SK-N-SH treated with all-trans-retinoic acid at 6 μM for 48 hours (cell line): ENCODE measurements at regions not wholly inside any gene's neighbourhood (a gene's known extent, or its start where the extent isn't known, plus 50 kb on each side); places are given as distances from the start of the nearest gene placed in this dataset.

ENCODE experiments used
- ATAC-seq: fragments of 200-7000 bp; cut with Tn5 transposase; 3 replicates; pipeline ENCODE4 v1.9.1; 2020; ENCODE audit warnings: mild to moderate bottlenecking, moderate library complexity
- BACH2 ChIP-seq: fragments of 250-450 bp; sonication (Bioruptor Pico); IDR thresholded peaks from 2 replicates; pipeline ENCODE4 v1.9.0; 2021; ENCODE audit warnings: mild to moderate bottlenecking, borderline replicate concordance
- CSDC2 ChIP-seq: fragments of 250-450 bp; sonication (Bioruptor Pico); IDR thresholded peaks from 2 replicates; pipeline ENCODE4 v1.5.0; 2020; ENCODE audit warnings: mild to moderate bottlenecking, moderate library complexity
- ESRRG ChIP-seq: fragments of 250-450 bp; sonication (Bioruptor Pico); IDR thresholded peaks from 2 replicates; pipeline ENCODE4 v1.6.1; 2021; ENCODE audit warnings: mild to moderate bottlenecking
- GLIS3 ChIP-seq: fragments of 250-450 bp; sonication (Bioruptor Pico); IDR thresholded peaks from 2 replicates; pipeline ENCODE4 v1.5.0; 2020; ENCODE audit warnings: mild to moderate bottlenecking, moderate library complexity
- ISL1 ChIP-seq: fragments of 250-450 bp; sonication (Bioruptor Pico); IDR thresholded peaks from 2 replicates; pipeline ENCODE4 v2.1.2; 2022; ENCODE audit warnings: mild to moderate bottlenecking, moderate library complexity
- OSR1 ChIP-seq: fragments of 250-450 bp; sonication (Bioruptor Pico); IDR thresholded peaks from 2 replicates; pipeline ENCODE4 v1.8.0; 2022; ENCODE audit warnings: moderate library complexity, mild to moderate bottlenecking, inconsistent platforms
- PATZ1 ChIP-seq: fragments of 250-450 bp; sonication (Bioruptor Pico); IDR thresholded peaks from 2 replicates; pipeline ENCODE4 v1.8.0; 2020; ENCODE audit warnings: mild to moderate bottlenecking, moderate library complexity, borderline replicate concordance
- POU6F1 ChIP-seq: fragments of 250-450 bp; sonication (Bioruptor Pico); IDR thresholded peaks from 2 replicates; pipeline ENCODE4 v1.8.0; 2021; ENCODE audit warnings: low read depth, mild to moderate bottlenecking, moderate library complexity, borderline replicate concordance
- PPARA ChIP-seq: fragments of 250-450 bp; sonication (Bioruptor Pico); IDR thresholded peaks from 2 replicates; pipeline ENCODE4 v1.5.0; 2020; ENCODE audit warnings: mild to moderate bottlenecking, borderline replicate concordance
- RARB ChIP-seq: fragments of 250-450 bp; sonication (Bioruptor Pico); IDR thresholded peaks from 2 replicates; pipeline ENCODE4 v1.8.0; 2021; ENCODE audit warnings: mild to moderate bottlenecking, moderate library complexity
- SNAI2 ChIP-seq: fragments of 250-450 bp; sonication (Bioruptor Pico); IDR thresholded peaks from 2 replicates; pipeline ENCODE4 v1.5.0; 2020; ENCODE audit warnings: mild to moderate bottlenecking, moderate library complexity
- TCF4 ChIP-seq: fragments of 250-450 bp; sonication (Bioruptor Pico); IDR thresholded peaks from 2 replicates; pipeline ENCODE4 v1.8.0; 2021; ENCODE audit warnings: mild to moderate bottlenecking, moderate library complexity, borderline replicate concordance
- TOX ChIP-seq: fragments of 250-450 bp; sonication (Bioruptor Pico); IDR thresholded peaks from 2 replicates; pipeline ENCODE4 v1.8.0; 2021; ENCODE audit warnings: mild to moderate bottlenecking, moderate library complexity, borderline replicate concordance
- TSHZ2 ChIP-seq: fragments of 250-450 bp; sonication (Bioruptor Pico); IDR thresholded peaks from 2 replicates; pipeline ENCODE4 v1.5.0; 2020; ENCODE audit warnings: mild to moderate bottlenecking, moderate library complexity
- ZC3H10 ChIP-seq: fragments of 250-450 bp; sonication (Bioruptor Pico); IDR thresholded peaks from 2 replicates; pipeline ENCODE4 v1.5.1; 2021; ENCODE audit warnings: mild to moderate bottlenecking, moderate library complexity
- ZFP3 ChIP-seq: fragments of 250-450 bp; sonication (Bioruptor Pico); IDR thresholded peaks from 2 replicates; pipeline ENCODE4 v1.5.0; 2020; ENCODE audit warnings: mild to moderate bottlenecking, moderate library complexity
- ZFP30 ChIP-seq: fragments of 450-650 bp; formaldehyde crosslinking; IDR thresholded peaks from 2 replicates; pipeline ENCODE4 v1.5.0; 2022; ENCODE audit warnings: mild to moderate bottlenecking, moderate library complexity
- ZNF565 ChIP-seq: fragments of 450-650 bp; formaldehyde crosslinking; conservative IDR thresholded peaks from 2 replicates; pipeline ENCODE4 v1.5.0; 2020; ENCODE audit warnings: low read depth, mild to moderate bottlenecking, moderate library complexity
- ZNF70 ChIP-seq: fragments of 450-650 bp; formaldehyde crosslinking; IDR thresholded peaks from 2 replicates; pipeline ENCODE4 v1.5.0; 2020; ENCODE audit warnings: mild to moderate bottlenecking, moderate library complexity
- ZNF8 ChIP-seq: fragments of 450-650 bp; formaldehyde crosslinking; IDR thresholded peaks from 2 replicates; pipeline ENCODE4 v1.5.0; 2020; ENCODE audit warnings: mild to moderate bottlenecking, moderate library complexity
- TF ChIP-seq, protein P1 (sequence below): fragments of 250-450 bp; sonication (Bioruptor Pico); IDR thresholded peaks from 2 replicates; pipeline ENCODE4 v1.5.1; 2020; ENCODE audit warnings: low read depth, mild to moderate bottlenecking, moderate library complexity

GRCh38 chr5:125113328-125113727 lies 366.9 kb upstream of the ZNF608 start:
- ATAC-seq, result no peak
- no peak for TF ChIP-seq GLIS3 (CRISPR knock-in tag)
- no peak for TF ChIP-seq SNAI2
- no peak for TF ChIP-seq CSDC2
- no peak for TF ChIP-seq ESRRG (CRISPR knock-in tag)
- no peak for TF ChIP-seq ZC3H10 (CRISPR knock-in tag)
- TF ChIP-seq TOX (CRISPR knock-in tag), result no peak

GRCh38 chr5:125115195-125115525 lies 368.7 kb upstream of the ZNF608 start:
- no peak for ATAC-seq
- TF ChIP-seq BACH2 (CRISPR knock-in tag), result no peak
- no peak for TF ChIP-seq CSDC2
- no peak for TF ChIP-seq TSHZ2 (CRISPR knock-in tag)
- no peak for TF ChIP-seq ISL1
- TF ChIP-seq TCF4 (CRISPR knock-in tag), result no peak
- no peak for TF ChIP-seq ESRRG (CRISPR knock-in tag)
- TF ChIP-seq GLIS3 (CRISPR knock-in tag), result no peak
- TF ChIP-seq PPARA (CRISPR knock-in tag), result no peak
- no peak for TF ChIP-seq SNAI2

DNA sequence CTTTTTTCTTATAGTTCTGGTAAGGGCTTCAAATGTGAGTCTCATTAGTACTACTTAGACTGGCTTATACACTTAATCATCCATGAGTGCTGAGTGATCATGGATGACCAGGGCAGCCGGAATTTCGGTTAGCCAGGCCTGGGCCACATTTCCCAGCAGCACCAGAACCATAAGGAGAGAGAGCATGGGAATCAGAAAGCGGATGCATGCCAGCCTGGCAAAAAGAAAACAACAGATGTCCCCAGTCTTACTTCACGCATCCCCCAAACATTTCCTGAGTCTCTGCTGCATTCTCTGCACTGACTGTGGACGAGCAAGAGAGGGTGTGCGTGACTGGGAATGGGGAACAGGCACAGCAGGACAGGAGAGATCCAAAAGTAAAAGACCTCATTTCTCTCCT lies 371.1 kb upstream of the ZNF608 start:
- no peak for ATAC-seq
- TF ChIP-seq POU6F1 (CRISPR knock-in tag) (no peak), ZNF565 (CRISPR knock-in tag) (no peak), TSHZ2 (CRISPR knock-in tag) (no peak), ZNF8 (no peak), PPARA (CRISPR knock-in tag) (no peak), TOX (CRISPR knock-in tag) (no peak), ZC3H10 (CRISPR knock-in tag) (no peak), ZFP30 (no peak), PATZ1 (CRISPR knock-in tag) (no peak), RARB (no peak), GLIS3 (CRISPR knock-in tag) (no peak), ESRRG (CRISPR knock-in tag) (no peak), ZNF70 (CRISPR knock-in tag) (no peak), OSR1 (CRISPR knock-in tag) (no peak), ZFP3 (CRISPR knock-in tag) (no peak), BACH2 (CRISPR knock-in tag) (no peak)
- TF ChIP-seq, protein P1, sequence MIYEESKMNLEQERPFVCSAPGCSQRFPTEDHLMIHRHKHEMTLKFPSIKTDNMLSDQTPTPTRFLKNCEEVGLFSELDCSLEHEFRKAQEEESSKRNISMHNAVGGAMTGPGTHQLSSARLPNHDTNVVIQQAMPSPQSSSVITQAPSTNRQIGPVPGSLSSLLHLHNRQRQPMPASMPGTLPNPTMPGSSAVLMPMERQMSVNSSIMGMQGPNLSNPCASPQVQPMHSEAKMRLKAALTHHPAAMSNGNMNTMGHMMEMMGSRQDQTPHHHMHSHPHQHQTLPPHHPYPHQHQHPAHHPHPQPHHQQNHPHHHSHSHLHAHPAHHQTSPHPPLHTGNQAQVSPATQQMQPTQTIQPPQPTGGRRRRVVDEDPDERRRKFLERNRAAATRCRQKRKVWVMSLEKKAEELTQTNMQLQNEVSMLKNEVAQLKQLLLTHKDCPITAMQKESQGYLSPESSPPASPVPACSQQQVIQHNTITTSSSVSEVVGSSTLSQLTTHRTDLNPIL, result no peak
